Panc1 (cell line): ENCODE measurements at regions not wholly inside any gene's neighbourhood (a gene's known extent, or its start where the extent isn't known, plus 50 kb on each side); places are given as distances from the start of the nearest gene placed in this dataset.

Source experiments
- ATAC-seq: fragments of 200-7000 bp; cut with Tn5 transposase; 2 replicates; pipeline ENCODE4 v1.9.1; 2020; ENCODE audit warnings: mild to moderate bottlenecking, moderate library complexity
- BruUV-seq: library from RNA; stranded (reverse); fragments of 400-500 nt; replicated peaks from 2 replicates; lab custom pipeline; 2021; lab: Mats Ljungman, UMichigan
- CTCF ChIA-PET: fragments of 300-600 bp; sonication (Branson Sonifier 250); formaldehyde crosslinking; loops from one replicate; lab custom pipeline; 2022; ENCODE audit warnings: antibody characterized with exemption; lab: Charles Lee
- POLR2A ChIA-PET: fragments of 300-600 bp; sonication (Branson Sonifier 250); formaldehyde crosslinking; loops from one replicate; lab custom pipeline; 2022; ENCODE audit warnings: antibody characterized with exemption; lab: Charles Lee
- DNase-seq: peaks from one replicate; pipeline ENCODE4 v3.0.0-alpha.2; 2010; ENCODE audit warnings: low read depth, low spot score
- H3K27ac ChIP-seq: 2 replicates; pipeline ENCODE4 v1.5.1; 2011; ENCODE audit warnings: mild to moderate bottlenecking, low read length, inconsistent platforms
- H3K27me3 ChIP-seq: fragments of 200-500 bp; sonication (Bioruptor generic); 2 replicates; pipeline ENCODE4 v1.6.0; 2014; ENCODE audit warnings: low read length, inconsistent platforms; ENCODE audit not compliant: control insufficient read depth, insufficient read depth
- H3K36me3 ChIP-seq: fragments of 200-500 bp; sonication (Bioruptor generic); 2 replicates; pipeline ENCODE4 v1.5.1; 2014; ENCODE audit warnings: inconsistent platforms, mild to moderate bottlenecking, low read length, moderate library complexity; ENCODE audit not compliant: control insufficient read depth, insufficient read depth
- H3K4me1 ChIP-seq: 2 replicates; pipeline ENCODE4 v1.5.1; 2011; ENCODE audit warnings: inconsistent platforms, mild to moderate bottlenecking, low read length, moderate library complexity; ENCODE audit not compliant: control insufficient read depth, insufficient read depth
- H3K4me3 ChIP-seq, 2 experiments: 2 replicates each; pipeline ENCODE4 v1.5.1; 2011 to 2012; ENCODE audit warnings: low read depth in 2 of 2, low read length in 2 of 2, mild to moderate bottlenecking in 2 of 2, inconsistent platforms in 1 of 2, moderate library complexity in 1 of 2
- H3K9me3 ChIP-seq: fragments of 200-500 bp; sonication (Bioruptor generic); 2 replicates; pipeline ENCODE4 v1.5.1; 2014; ENCODE audit warnings: low read depth, mild to moderate bottlenecking, inconsistent platforms, low read length, moderate library complexity; ENCODE audit not compliant: control insufficient read depth, insufficient read depth
- CTCF ChIP-seq: fragments of 450-650 bp; IDR thresholded peaks from 2 replicates; pipeline ENCODE4 v1.5.1; 2017; ENCODE audit warnings: mild to moderate bottlenecking
- POLR2AphosphoS5 ChIP-seq: IDR thresholded peaks from 2 replicates; pipeline ENCODE4 v1.6.1; 2012; ENCODE audit warnings: mild to moderate bottlenecking, low read depth, low read length, moderate library complexity
- SIN3A ChIP-seq: IDR thresholded peaks from 2 replicates; pipeline ENCODE4 v1.6.1; 2012; ENCODE audit warnings: low read depth, mild to moderate bottlenecking, low read length, moderate library complexity, borderline replicate concordance; ENCODE audit not compliant: insufficient read depth
- TCF7L2 ChIP-seq: IDR thresholded peaks from 2 replicates; pipeline ENCODE4 v1.6.1; 2011; ENCODE audit warnings: mild to moderate bottlenecking, low read depth, low read length, inconsistent platforms
- in situ Hi-C: cut with HindIII; loops from 2 replicates; pipeline ENCODE4 v1.10.0; 2016; ENCODE audit warnings: low sequenced_read_pairs, low pct_unique_long_range_greater_than_20kb
- intact Hi-C: fragments of 100-400 bp; cut with micrococcal nuclease; formaldehyde crosslinking; loops from one replicate; pipeline ENCODE4 v1.10.0; 2022; ENCODE audit not compliant: unreplicated experiment
- TF ChIP-seq, protein P1 (sequence below), 2 experiments: IDR thresholded peaks; 2 replicates each; pipeline ENCODE4 v1.6.1; 2011 to 2012; ENCODE audit warnings: low read depth in 2 of 2, control low read depth in 1 of 2, low read length in 1 of 2, mild to moderate bottlenecking in 1 of 2, moderate library complexity in 1 of 2; ENCODE audit not compliant: insufficient read depth in 1 of 2

DNA sequence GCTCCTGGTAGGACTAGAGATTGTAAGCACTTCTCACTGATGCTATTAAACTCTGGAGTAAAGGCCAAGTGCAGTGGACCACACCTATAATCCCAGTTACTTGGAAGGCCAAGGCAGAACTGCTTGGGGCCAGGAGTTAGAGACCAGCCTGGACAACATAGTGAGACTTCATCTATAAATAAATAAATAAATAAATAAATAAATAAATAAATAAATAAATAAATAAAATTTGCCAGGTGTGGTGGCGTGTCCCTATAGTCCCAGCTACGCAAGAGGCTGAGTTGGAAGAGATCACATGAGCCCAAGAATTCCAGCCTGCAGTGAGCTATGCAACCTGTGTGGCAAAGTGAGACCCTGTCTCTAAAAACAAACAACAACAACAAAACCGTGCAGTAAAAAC, 1475.7 kb downstream of the REEP3 start:
- DNase-seq (no peak), ATAC-seq (no peak)
- H3K4me3 ChIP-seq, result no peak overlapping the region
- in situ Hi-C loops, result no loop called here
- no peak overlapping the region for H3K27ac ChIP-seq
- H3K9me3 ChIP-seq, result no peaks in the 10 kb centered on the region
- CTCF ChIA-PET, result interaction anchor here (0.6 kb wide), 1 partner anchor 1181 kb away, joined by 3 read pairs; no protein-coding TSS in a partner anchor
- BruUV-seq, result no TSS peak
- intact Hi-C loops, result no loop called here
- no peaks in the 10 kb centered on the region for H3K27me3 ChIP-seq
- H3K36me3 ChIP-seq, result no peaks in the 10 kb centered on the region
- TF ChIP-seq TCF7L2, result no peak
- TF ChIP-seq, protein P1, sequence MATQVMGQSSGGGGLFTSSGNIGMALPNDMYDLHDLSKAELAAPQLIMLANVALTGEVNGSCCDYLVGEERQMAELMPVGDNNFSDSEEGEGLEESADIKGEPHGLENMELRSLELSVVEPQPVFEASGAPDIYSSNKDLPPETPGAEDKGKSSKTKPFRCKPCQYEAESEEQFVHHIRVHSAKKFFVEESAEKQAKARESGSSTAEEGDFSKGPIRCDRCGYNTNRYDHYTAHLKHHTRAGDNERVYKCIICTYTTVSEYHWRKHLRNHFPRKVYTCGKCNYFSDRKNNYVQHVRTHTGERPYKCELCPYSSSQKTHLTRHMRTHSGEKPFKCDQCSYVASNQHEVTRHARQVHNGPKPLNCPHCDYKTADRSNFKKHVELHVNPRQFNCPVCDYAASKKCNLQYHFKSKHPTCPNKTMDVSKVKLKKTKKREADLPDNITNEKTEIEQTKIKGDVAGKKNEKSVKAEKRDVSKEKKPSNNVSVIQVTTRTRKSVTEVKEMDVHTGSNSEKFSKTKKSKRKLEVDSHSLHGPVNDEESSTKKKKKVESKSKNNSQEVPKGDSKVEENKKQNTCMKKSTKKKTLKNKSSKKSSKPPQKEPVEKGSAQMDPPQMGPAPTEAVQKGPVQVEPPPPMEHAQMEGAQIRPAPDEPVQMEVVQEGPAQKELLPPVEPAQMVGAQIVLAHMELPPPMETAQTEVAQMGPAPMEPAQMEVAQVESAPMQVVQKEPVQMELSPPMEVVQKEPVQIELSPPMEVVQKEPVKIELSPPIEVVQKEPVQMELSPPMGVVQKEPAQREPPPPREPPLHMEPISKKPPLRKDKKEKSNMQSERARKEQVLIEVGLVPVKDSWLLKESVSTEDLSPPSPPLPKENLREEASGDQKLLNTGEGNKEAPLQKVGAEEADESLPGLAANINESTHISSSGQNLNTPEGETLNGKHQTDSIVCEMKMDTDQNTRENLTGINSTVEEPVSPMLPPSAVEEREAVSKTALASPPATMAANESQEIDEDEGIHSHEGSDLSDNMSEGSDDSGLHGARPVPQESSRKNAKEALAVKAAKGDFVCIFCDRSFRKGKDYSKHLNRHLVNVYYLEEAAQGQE (IDR thresholded peaks at IDR 0.05; ENCODE audit: insufficient read depth in 1 of 2, low read depth in 2 of 2, low read length in 1 of 2), result no peak
- no peak for TF ChIP-seq POLR2AphosphoS5
- TF ChIP-seq CTCF, result no peak
- no peak for TF ChIP-seq SIN3A
- POLR2A ChIA-PET, result no interaction called here
- no peaks in the 10 kb centered on the region for H3K4me1 ChIP-seq

GRCh38 chr10:65010845-65011244, 1489.6 kb downstream of the REEP3 start:
- ChIA-PET POLR2A (no interaction called here), CTCF (no interaction called here)
- intact Hi-C loops (no loop called here), in situ Hi-C loops (no loop called here)
- no TSS peak for BruUV-seq
- Histone ChIP-seq H3K27ac (no peak overlapping the region), H3K9me3 (peaks cover 16% of the 10 kb centered on the region; the same call in 1 of the 2 replicates), H3K36me3 (no peaks in the 10 kb centered on the region), H3K4me1 (no peaks in the 10 kb centered on the region; the same call in 1 of the 2 replicates), H3K27me3 (no peaks in the 10 kb centered on the region), H3K4me3 (no peak overlapping the region)
- DNase-seq, result no peak
- TF ChIP-seq CTCF, result no peak
- no peak for TF ChIP-seq SIN3A
- TF ChIP-seq, protein P1 (IDR thresholded peaks at IDR 0.05; ENCODE audit: insufficient read depth in 1 of 2, low read depth in 2 of 2, low read length in 1 of 2), result no peak
- no peak for TF ChIP-seq POLR2AphosphoS5
- no peak for TF ChIP-seq TCF7L2
- no peak for ATAC-seq
